GM21717 (cell line): ENCODE measurements at regions not wholly inside any gene's neighbourhood (a gene's known extent, or its start where the extent isn't known, plus 50 kb on each side); places are given as distances from the start of the nearest gene placed in this dataset.
A peak's percentile ranks its signal among the peaks of the same experiment; 100 is the strongest.
"Not testable (repeated sequence)": the region's sequence is repeated elsewhere in the genome, so short reads cannot be mapped to it uniquely, and the experiment has no call there.

Experiments
- ATAC-seq: cut with Tn5 transposase; IDR thresholded peaks from one replicate; pipeline ENCODE4 v1.9.1; 2021; ENCODE audit warnings: mild to moderate bottlenecking, moderate library complexity; ENCODE audit not compliant: unreplicated experiment

DNA sequence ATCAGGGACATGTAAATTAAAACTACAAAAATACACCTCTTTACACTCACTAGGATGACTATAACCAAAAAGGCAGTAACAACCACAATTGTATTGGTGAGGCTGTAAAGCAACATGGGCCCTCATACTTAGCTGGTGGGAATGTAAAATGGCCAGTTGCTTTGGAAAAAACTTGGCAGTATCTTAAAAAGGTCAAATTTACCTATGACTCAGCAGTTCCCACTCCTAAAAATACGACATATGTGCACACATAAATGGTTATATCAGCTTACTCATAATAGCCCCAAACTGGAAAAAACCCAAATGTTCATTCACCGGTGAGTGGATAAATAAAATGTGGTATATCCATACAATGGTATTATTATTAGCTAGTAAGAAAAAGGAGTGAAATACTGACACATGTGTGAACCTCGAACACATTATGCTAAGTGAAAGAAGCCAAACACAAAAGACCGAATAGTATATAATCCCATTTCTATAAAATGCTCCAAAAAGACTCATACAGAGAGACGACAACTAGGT lies 391.4 kb downstream of the NPIPA8 start:
- no peak for ATAC-seq

DNA sequence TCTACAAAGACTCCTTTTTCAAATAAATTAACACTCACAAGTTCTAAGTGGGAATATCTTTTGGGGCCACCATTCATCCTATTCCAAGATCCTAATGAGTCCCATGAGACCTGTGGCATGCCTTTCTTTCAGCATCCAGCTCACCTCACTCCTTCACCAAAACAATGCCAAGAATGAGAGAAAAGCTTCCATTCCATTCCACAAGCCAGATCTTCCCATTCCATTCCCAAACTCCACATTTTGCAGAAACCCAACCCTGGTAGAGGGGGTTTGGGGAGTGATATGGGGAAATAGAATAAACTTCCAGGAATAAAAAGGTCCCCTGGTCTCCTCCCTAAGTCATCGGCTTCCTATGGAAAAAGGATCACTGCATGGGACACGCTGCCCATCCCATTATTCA lies 392.2 kb downstream of the NPIPA8 start:
- no peak for ATAC-seq

DNA sequence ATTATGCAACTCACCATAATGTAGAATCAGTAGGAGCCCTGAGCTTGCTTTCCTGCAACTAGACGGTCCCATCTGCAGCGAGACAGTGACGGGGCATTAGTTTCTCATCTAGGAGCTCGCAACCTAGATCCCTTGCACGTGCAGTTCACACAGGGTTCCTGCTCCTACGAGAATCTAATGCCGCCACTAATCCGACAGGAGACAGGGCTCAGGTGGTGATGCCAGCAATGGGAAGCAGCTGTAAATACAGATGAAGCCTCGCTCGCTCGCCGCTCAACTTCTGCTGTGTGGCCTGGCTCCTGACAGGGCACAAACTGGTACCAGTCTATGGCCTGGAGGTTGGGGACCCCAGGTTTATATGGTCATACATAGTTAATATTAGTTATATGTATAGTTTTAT lies 394.5 kb downstream of the NPIPA8 start:
- no peak for ATAC-seq

DNA sequence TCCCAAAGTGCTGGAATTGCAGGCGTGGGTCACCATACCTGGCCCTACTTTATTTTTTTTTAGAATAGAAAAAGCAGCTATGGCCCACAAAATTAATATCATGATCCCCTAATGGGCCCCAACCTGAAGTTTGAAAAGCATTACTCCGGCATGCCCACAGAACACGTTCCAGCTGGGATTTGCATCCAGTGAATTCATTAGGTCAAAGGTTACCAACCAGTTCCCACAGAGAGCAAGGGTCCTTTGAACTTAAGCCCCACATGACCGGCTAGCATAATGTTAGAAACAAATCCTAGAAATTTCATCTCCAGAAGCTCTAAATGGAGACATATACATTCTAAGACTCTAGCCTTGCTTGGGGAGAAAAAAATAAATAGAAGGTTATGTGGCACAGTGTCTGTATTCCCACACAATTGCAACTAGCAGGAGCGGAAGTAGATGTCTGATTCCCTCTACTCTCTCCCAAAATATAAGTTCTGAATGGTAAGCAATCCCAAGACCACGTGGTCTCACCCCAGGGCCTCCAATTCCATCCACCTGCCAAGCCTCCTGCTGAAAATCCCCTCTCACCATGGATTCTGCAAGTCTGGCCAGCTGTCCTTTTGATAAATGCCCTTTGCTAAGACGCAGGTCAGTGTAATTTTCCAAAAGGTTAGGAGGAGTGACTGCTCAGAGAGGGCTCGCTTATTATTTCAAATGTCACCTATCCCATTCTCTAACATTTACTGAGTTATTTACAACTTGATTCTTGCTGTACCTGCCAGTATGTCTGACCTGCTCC lies 395.8 kb downstream of the NPIPA8 start:
- no peak for ATAC-seq

DNA sequence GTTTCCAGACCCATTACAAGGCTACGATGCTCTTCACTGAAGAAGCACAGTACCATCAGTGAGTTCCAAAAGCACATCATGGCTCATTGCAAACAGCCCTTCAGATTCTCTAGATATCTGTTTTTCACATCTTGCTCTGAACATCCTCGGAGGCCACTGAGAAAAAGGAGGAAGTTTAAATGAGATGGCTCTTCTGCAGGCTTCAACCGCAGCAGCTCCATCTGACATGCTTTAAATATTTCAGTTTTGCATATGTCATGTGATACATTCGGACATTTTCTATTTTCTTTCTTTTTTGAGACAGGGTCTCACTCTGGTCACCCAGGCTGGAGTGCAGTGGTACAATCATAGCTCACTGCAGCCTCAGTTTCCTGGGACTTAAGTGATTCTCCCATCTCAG lies 396.8 kb downstream of the NPIPA8 start:
- ATAC-seq: peak; percentile 66

DNA sequence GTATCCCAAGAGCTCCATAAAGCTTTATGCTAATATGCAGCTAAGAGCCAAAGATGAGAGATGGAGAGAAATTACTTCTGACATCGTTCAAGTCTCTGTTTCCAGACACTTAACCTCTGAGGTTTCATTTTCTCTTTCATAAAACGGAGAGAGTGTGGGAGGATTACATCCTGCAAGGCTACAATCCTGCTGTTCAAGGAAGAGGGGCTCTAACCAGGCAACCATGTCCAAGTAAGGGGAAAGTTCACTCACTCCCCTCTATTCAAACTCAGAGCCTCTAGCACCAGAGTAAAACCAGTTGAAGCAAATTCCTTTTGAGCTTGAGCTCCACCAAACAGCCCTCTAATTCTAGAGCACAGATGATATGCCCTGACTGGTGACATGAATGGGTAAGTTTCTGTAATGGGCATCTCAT lies 397.4 kb downstream of the NPIPA8 start:
- peak; percentile 60 for ATAC-seq

DNA sequence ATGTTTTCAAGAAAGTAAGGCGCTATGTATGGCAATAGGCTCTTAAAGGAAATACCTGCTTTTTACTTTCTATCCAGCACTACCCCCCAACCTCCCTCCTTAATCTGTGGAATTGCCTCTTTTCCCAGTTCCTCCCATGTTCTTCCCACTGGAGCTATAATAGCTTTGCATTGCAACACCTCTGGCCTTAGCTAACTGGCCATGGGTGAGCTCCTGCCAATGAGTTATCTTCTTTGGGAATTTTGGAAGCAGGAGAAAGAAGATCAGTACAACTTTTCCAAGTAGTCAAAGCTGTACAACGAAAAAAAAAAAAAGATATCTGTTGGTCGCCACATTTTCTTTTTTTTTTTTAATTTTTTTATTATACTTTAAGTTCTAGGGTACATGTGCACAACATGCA lies 398.0 kb downstream of the NPIPA8 start:
- no peak for ATAC-seq

DNA sequence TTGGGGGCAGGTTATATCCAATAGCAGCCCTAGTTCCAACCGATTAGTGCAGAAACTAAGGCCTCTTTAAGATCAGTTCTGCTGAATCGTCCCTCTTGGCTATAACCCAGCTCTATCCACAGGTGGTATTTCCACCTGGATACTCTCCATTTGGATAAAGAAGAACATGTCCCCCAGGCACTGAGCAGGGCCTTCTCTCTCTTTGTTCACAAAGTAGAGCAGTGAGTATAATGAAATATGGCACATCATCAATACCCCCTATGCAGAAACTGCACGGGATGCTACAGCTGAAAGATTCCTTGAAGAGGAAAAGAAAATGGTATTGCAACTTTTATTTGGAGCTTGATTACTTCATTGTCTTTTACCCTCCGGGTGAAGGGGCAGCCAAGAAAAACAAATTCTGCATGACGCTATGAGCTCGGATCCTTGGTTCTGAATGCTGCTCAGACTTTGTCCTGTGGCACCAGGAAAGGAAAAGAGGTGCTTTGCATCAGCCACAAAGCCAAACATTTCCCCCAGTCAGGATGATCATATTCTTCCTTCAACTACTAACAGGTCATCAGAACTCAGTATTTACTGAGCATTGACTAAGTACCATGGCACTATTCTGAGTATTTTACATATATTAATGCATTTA lies 399.7 kb downstream of the NPIPA8 start:
- no peak for ATAC-seq

DNA sequence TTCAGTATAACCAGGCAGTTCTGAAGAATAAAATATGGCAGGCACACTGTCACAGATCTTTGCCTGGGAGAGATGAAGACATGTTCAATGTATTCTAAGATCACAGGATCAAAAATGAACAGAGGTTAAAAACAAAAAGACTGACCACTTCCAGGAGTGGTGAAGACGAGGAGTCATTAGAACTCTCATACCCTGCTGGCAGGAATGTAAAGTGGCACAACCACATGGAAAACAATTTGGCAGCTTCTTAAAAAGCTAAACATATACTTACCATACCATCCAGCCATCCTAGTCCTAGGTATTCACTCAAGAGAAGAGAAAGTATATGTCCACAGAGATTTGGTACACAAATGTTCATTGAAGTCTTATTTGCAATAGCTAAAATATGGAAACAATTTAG lies 406.3 kb downstream of the NPIPA8 start:
- no peak for ATAC-seq

DNA sequence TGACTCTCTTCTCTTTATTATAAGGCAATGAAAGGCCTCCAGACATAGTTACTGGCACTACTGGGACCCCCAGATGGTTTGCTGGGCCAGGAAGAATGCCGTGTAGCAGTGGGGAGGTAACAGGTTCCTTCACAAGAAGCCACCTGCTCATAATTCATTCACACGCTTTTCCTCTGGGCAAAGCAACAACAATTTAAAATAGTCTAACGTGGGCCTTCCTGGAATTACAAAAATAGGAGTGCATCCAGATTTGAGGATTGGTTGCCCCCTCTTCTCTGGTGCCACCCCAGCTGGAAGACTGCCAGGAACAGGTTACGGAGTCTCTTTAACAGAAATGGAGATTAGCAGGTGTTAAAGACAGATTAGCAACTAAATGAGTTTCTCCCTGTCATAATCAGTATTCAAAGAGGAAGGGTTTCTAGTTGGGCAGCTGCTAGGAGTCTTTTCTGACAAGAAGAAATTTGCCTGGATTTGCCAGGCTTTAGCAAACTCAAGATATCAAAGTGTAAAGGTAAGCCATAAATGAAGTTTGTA lies 409.6 kb downstream of the NPIPA8 start:
- ATAC-seq: no peak

DNA sequence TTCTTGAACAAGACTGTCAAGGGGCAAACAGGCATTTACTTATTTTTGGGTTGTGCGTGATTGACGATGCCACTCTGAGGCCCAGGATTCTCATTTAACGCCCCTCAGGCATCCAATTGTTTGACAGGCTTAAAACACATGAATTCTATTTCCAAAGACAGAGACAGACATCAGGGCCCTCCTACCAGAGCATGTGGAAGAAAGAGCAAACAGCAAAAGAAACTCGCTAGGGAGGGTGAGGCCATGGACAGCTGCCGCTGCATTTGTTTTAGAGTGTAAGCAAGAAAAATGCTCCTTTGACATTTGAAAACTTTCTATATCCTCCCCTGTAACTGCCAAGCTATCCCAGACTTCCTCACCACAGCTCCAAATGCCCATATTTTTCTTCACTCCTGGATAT lies 410.1 kb downstream of the NPIPA8 start:
- ATAC-seq: no peak

DNA sequence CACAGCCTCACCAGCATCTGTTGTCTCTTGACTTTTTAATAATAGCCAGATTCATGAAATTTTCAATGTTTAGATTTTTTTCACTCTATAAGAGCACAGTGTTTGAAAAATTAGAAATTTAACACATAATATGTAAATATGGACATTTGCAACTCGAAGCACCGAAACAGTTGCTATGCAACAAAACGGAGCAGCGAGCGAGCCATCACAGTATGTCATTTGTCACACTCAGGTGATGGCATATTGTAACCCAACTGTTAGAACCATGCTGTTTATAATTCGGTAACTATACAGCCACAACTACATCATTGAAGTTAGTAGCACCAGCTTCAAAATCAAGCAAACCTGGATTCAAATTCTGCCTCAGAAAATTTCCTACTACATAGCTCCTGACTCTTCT lies 410.8 kb downstream of the NPIPA8 start:
- no peak for ATAC-seq

DNA sequence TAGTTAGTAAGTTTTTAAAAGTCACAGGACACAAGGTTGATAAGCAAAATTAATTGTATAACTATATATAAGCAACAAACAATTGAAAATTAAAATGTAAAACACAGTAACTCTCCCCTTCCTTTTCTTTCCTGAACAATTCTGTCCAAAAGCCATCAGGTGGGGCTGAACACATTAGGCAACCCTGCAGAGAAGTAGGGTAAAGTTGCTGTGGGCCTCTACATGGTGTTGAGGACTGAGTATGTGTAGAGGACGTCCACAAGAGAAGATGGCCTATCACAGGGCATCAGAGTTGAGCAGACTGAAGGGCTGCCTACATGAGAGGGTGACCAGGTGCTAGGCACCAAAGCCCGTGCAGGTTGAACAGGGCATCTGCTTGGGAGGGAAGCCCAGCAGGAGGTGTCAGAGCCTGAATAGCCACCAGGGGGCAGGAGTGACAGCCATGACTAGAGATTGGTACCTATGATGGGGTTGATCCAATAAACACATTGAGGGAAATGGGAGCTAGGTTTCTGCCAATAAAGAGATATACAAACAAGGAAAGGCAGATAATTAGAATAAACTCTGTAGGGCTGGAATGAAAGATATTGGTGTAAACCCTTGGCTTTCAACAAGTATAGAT lies 415.1 kb downstream of the NPIPA8 start:
- ATAC-seq: peak; percentile 69

DNA sequence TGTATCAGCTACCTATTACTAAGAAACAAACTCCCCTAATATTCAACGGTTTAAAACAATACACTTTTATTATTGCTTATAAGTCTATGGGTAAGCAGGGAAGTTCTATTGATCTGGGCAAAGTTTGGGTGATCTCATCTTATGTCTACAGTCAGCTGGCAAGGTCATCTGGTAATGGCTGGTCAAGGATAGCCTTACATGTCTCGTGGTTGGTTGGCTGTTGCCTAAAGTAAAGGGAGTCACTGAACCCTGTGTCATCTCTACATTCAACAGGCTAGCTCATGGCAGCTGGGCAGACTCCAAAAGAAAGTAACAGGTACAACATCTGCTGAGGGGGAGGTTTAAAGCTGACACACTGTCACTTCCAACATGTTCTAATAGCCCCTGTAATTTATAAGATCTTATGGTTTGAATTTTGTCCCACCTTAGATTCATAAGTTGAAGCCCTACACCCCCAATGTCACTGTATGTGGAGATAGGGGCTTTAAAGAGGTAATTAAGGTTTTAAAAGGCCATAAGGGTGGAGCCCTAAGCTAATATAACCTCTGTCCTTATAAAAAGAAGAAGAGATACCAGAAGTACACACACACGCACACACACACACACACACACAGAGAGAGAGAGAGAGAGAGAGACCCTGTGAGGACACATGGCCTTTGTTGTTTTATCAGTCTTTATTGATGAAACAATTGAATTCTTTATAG lies 419.1 kb downstream of the NPIPA8 start:
- ATAC-seq: no peak

DNA sequence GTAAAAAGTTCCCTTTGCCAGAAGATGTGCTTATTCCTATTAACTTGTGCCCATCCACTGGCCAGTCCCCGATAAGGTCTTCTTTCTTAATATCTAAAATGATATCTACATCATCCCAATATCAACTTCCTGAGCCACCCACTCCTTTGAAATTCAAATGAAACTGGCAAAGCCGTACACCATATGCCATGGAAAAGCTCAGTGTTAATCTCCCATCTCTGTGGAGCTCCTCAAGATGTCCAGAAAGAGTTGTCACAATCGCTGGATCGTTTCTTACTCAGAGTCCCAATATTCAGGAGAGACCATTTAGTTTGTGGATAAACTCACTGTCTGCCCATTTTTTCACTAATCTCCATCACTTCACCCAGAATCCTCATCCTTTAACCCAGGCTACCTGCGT lies 420.7 kb downstream of the NPIPA8 start:
- no peak for ATAC-seq

DNA sequence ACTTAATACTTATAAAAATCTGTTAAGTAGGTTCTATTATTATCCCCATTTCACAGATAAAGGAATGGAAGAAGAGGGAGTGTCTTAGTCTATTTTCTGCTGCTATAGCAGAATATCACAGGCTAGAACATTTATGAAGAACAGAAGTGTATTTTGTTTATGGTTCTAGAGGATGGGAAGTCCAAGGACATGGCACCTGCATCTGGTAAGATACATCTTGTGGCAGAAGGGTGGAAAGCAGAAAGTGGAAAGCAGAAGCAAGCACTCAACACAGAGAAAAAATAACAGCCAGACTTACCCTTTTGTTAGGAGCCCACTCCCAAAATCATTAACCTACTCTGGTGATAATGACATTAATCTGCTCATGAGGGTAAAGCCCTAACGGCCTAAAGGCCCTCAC lies 422.4 kb downstream of the NPIPA8 start:
- ATAC-seq: no peak

DNA sequence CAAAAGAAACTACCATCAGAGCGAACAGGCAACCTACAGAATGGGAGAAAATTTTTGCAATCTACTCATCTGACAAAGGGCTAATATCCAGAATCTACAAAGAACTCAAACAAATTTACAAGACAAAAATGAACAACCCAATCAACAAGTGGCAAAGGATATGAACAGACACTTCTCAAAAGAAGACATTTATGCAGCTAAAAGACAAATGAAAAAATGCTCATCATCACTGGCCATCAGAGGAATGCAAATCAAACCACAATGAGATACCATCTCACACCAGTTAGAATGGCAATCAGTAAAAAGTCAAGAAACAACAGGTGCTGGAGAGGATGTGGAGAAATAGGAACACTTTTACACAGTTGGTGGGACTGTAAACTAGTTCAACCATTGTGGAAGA lies 425.0 kb downstream of the NPIPA8 start:
- not testable (repeated sequence) for ATAC-seq

DNA sequence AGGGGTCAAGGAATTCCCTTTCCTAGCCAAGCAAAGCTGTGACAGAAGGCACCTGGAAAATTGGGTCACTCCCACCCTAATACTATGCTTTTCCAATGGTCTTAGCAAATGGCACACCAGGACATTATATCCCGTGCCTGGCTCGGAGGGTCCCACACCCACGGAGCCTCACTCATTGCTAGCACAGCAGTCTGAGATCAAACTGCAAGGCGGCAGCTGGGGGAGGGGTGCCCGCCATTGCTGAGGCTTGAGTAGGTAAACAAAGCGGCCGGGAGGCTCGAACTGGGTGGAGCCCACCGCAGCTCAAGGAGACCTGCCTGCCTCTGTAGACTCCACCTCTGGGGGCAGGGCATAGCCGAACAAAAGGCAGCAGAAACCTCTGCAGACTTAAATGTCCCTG lies 429.9 kb downstream of the NPIPA8 start:
- not testable (repeated sequence) for ATAC-seq

DNA sequence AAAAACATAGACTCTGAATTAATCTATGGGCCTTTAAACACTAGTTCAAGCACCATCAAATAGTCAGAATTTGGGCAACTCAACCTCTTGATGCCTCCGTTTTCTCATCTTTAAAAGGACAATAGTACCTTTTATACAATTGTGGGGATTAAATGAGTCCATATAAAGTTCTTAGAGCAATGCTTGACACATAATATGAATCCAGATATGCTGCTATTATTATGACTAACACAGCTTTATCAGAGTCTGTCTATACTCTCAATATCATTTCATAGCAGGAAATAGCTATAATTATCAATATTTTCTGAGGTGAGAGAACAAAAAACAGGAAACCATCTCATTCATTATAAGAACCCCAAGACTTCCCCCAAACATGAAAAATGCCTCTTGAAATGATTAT lies 430.5 kb upstream of the XYLT1 start:
- no peak for ATAC-seq

DNA sequence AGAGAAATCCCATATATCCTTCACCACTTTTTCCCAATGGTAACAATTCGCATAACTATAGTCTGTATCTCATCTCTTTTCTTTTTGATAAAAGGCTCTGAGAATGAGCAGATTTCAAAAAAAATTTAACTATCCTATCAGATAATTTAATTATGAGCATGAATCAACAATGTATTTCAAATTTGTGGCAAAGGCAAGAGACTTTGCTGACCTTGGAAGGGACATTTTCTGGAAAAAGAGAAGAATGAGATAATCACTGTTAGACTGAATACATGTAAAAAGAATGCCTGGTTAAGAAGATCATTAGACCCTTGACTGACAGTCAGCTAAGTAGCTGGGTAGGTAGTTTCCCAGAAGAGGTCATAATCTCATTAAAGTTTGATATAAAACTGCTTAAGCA lies 428.4 kb upstream of the XYLT1 start:
- ATAC-seq: no peak

DNA sequence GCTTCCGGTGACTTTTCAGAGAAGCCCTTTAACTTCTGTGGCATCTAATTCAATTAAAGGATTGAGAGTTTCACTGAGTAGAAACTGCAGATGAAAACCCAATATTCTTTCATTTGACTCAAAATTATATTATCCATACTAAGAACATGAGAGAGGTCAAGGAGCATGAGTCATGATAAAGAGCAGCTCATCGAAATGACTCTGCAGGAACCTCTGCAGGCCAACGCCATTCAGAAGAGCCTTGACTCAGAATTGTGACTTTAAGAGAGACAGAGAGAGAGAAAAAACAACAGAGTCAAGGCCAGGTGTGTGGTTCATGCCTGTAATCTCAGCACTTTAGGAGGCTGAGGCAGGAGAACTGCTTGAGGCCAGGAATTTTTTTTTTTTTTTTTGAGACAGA lies 417.2 kb upstream of the XYLT1 start:
- ATAC-seq: no peak
